ENCODE measurements at regions not wholly inside any gene's neighbourhood (a gene's known extent, or its start where the extent isn't known, plus 50 kb on each side); places are given as distances from the start of the nearest gene placed in this dataset.

DNA sequence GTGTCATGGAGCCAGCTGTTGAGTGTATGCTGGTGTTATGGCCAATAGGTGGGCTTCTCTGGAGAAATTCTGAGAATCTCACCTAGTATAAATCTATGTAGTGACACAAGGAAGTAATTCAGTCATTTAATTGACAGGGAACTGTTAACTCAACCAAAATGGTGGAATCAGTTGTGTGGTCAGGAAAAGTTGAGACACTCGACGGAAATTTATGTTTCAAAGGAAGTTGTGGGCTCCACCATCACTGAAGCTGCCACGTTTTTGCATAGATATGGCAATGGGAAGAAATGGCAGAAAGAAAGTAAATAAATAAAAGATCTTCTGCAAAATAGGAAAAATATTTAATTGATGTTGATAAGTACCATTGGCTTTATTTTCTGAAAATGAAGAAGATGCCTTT lies 84.5 kb downstream of the ATP6V1G3 start:
- TF ChIP-seq CTCF (IDR thresholded peaks at IDR 0.05) (no peak), POLR2AphosphoS5 (IDR thresholded peaks at IDR 0.05) (no peak)

Data from esophagus muscularis mucosa (tissue), 3 donors.